ENCODE measurements at regions not wholly inside any gene's neighbourhood (a gene's known extent, or its start where the extent isn't known, plus 50 kb on each side); places are given as distances from the start of the nearest gene placed in this dataset.

DNA sequence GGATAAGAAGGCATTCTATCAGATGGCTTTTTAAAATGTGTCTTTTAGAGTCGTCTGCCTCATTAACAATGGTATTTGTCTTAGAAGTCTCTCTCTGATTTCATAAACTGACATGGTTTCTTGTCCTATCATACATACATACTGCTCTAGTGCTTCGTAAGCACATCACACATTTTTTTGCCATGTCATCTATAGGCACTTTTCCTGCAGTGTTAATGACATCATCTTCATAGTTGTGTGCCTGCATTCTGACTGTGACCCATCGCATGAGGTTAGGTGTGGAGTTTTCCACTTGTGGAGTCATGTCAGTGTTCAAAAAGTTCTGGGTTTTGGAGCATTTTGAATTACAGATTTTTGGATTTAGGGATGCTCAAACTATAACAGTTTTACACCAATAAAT, 361.6 kb upstream of the SPOCK3 start:
- Mint-ChIP-seq H3K9me3 (peaks cover 0 to 17% (median 3%) of the 10 kb centered on the region in 5 donors), H3K4me1 (no peaks in the 10 kb centered on the region), H3K4me3 (no peak overlapping the region), H3K27ac (no peak overlapping the region), H3K36me3 (no peaks in the 10 kb centered on the region), H3K27me3 (no peaks in the 10 kb centered on the region)
- no peaks in the 10 kb centered on the region for H3K27me3 ChIP-seq (ENCODE audit: insufficient read depth, low read length, poor library complexity, severe bottlenecking)
- no peaks in the 10 kb centered on the region for H3K36me3 ChIP-seq (ENCODE audit: insufficient read depth, low read length)
- H3K27ac ChIP-seq (ENCODE audit: low read depth, low read length) = no peak overlapping the region
- no peaks in the 10 kb centered on the region for H3K4me1 ChIP-seq (ENCODE audit: insufficient read depth, low read length)
- H3K9me3 ChIP-seq (ENCODE audit: low read length) = no peaks in the 10 kb centered on the region
- ChIA-PET POLR2A (no interaction called here), CTCF (no interaction called here)
- no peak for DNase-seq
- no peak overlapping the region for H3K4me3 ChIP-seq (ENCODE audit: low read length)

DNA sequence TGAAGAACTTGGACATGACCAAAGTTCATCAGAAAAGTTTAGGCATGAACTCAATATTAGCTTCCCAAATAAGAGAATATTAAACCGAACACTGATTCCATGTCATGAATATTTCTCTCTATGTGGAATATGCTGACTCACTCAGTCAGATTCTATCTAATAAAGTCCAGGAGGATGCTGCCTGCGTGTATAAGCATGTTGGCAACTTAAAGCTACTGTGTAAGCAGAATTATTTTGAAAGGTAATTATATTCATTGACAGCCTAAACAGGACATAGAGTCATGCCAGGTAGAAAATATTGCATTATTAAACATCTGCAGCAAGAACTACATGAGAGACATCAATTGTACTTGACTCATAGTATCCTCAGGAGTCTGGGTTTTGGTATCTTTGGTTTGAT, 367.9 kb upstream of the SPOCK3 start:
- Mint-ChIP-seq H3K4me1 (no peaks in the 10 kb centered on the region), H3K4me3 (no peak overlapping the region), H3K27ac (no peak overlapping the region), H3K36me3 (no peaks in the 10 kb centered on the region), H3K9me3 (peaks cover 0 to 12% (median 3%) of the 10 kb centered on the region in 5 donors), H3K27me3 (no peaks in the 10 kb centered on the region)
- no peaks in the 10 kb centered on the region for H3K9me3 ChIP-seq (ENCODE audit: low read length)
- no peak for DNase-seq
- ChIA-PET POLR2A (no interaction called here), CTCF (no interaction called here)
- H3K27me3 ChIP-seq (ENCODE audit: insufficient read depth, low read length, poor library complexity, severe bottlenecking) = no peaks in the 10 kb centered on the region
- H3K27ac ChIP-seq (ENCODE audit: low read depth, low read length) = no peak overlapping the region
- H3K4me3 ChIP-seq (ENCODE audit: low read length) = no peak overlapping the region
- no peaks in the 10 kb centered on the region for H3K36me3 ChIP-seq (ENCODE audit: insufficient read depth, low read length)
- H3K4me1 ChIP-seq (ENCODE audit: insufficient read depth, low read length) = no peaks in the 10 kb centered on the region

DNA sequence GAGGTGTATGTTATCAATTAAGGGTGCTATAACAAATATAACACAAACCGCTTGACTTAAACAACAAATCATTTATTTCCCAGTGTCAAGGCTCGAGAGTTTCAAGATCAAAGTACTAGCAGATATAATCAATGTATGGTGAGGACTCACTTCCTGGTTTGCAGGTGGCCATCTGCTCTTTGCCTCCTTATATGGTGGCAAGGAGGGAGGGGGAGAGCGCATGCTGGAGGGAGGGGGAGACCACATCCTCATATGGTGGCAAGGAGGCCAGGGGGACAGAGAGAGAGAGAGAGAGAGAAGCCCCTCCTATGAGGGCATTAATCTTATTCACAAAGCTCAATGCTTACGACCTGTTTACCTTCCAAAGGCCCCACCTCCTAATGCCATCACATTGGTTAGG, 372.3 kb upstream of the SPOCK3 start:
- CTCF ChIA-PET = no interaction called here
- no peak overlapping the region for H3K4me3 ChIP-seq (ENCODE audit: low read length)
- DNase-seq = no peak
- no peaks in the 10 kb centered on the region for H3K4me1 Mint-ChIP-seq
- H3K4me3 Mint-ChIP-seq = no peak overlapping the region
- H3K9me3 ChIP-seq (ENCODE audit: low read length) = no peaks in the 10 kb centered on the region
- no peaks in the 10 kb centered on the region for H3K27me3 ChIP-seq (ENCODE audit: insufficient read depth, low read length, poor library complexity, severe bottlenecking)
- H3K36me3 Mint-ChIP-seq = no peaks in the 10 kb centered on the region
- peaks cover 0 to 1% of the 10 kb centered on the region in 2 donors for H3K27me3 Mint-ChIP-seq
- H3K36me3 ChIP-seq (ENCODE audit: insufficient read depth, low read length) = no peaks in the 10 kb centered on the region
- no peak overlapping the region for H3K27ac ChIP-seq (ENCODE audit: low read depth, low read length)
- POLR2A ChIA-PET = no interaction called here
- no peaks in the 10 kb centered on the region for H3K4me1 ChIP-seq (ENCODE audit: insufficient read depth, low read length)
- H3K27ac Mint-ChIP-seq = no peak overlapping the region
- peaks cover 0 to 9% (median 7%) of the 10 kb centered on the region in 5 donors for H3K9me3 Mint-ChIP-seq

DNA sequence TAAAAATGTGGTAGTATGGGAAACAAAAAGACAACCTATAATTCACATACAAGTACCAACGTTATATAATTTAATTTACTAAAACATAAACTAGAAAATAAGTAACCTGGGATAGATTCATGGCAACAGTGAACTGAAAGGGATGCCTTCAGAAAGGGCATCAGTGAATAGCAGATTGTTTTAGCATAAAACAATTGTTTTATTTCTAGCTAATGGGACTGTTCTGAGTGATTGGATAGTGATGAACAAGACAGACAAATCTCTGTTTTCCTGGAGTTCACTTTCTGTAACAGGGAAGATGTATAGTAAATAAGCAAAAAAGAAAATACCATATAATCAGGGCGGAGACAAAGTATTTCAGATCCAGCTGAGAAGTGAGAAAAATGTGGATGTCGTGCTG, 379.1 kb upstream of the SPOCK3 start:
- DNase-seq = no peak
- Mint-ChIP-seq H3K9me3 (peaks cover 2 to 15% (median 6%) of the 10 kb centered on the region in 5 donors), H3K27me3 (peaks cover 0 to 1% of the 10 kb centered on the region in 2 donors), H3K4me1 (no peaks in the 10 kb centered on the region), H3K4me3 (no peak overlapping the region), H3K36me3 (no peaks in the 10 kb centered on the region), H3K27ac (no peak overlapping the region)
- no peak overlapping the region for H3K27ac ChIP-seq (ENCODE audit: low read depth, low read length)
- ChIA-PET CTCF (no interaction called here), POLR2A (no interaction called here)
- H3K27me3 ChIP-seq (ENCODE audit: insufficient read depth, low read length, poor library complexity, severe bottlenecking) = no peaks in the 10 kb centered on the region
- no peak overlapping the region for H3K4me3 ChIP-seq (ENCODE audit: low read length)
- no peaks in the 10 kb centered on the region for H3K4me1 ChIP-seq (ENCODE audit: insufficient read depth, low read length)
- H3K9me3 ChIP-seq (ENCODE audit: low read length) = no peaks in the 10 kb centered on the region
- no peaks in the 10 kb centered on the region for H3K36me3 ChIP-seq (ENCODE audit: insufficient read depth, low read length)

DNA sequence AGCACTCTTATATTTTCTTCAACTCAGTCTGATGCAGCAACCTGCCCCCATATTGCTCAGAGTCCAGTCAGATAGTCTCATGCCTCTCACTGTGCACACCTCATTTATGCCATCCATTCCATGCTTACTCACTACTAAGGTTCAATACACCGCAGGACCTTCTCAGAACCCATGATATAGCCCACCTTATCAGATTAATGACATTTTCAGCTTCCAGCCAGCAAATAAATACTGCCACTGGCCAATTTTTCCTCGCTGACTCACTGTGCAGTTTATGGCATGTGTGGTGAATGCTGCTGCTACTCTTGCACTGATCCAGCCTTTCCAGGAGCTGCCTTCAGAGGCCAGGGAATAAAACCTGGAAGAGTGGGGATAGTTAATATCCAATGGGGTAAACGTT, 380.6 kb upstream of the SPOCK3 start:
- Histone ChIP-seq H3K27me3 (ENCODE audit: insufficient read depth, low read length, poor library complexity, severe bottlenecking) (no peaks in the 10 kb centered on the region), H3K27ac (ENCODE audit: low read depth, low read length) (no peak overlapping the region), H3K4me3 (ENCODE audit: low read length) (no peak overlapping the region), H3K36me3 (ENCODE audit: insufficient read depth, low read length) (no peaks in the 10 kb centered on the region), H3K4me1 (ENCODE audit: insufficient read depth, low read length) (no peaks in the 10 kb centered on the region), H3K9me3 (ENCODE audit: low read length) (no peaks in the 10 kb centered on the region)
- DNase-seq = no peak
- H3K4me1 Mint-ChIP-seq = no peaks in the 10 kb centered on the region
- no peaks in the 10 kb centered on the region for H3K36me3 Mint-ChIP-seq
- ChIA-PET POLR2A (no interaction called here), CTCF (no interaction called here)
- peaks cover 3 to 21% (median 6%) of the 10 kb centered on the region in 5 donors for H3K9me3 Mint-ChIP-seq
- no peaks in the 10 kb centered on the region for H3K27me3 Mint-ChIP-seq
- H3K27ac Mint-ChIP-seq = no peak overlapping the region
- H3K4me3 Mint-ChIP-seq = no peak overlapping the region

DNA sequence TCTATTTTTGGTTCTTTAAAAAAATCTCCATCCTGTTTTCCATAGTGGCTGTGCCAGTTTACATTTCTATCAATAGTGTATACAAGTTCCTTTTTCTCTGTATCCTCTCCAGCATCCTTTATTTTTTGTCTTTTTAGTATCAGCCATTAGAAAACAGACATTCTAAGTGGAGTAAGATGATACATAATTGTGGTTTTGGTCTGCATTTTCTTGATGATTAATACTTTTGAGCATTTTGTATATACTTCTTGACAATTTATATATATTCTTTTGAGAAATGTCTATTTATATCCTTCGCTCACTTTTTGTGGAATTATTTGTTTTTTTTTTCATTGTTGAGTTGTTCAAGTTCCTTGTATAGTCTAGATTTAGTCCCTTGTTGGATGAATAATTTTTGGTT, 382.2 kb upstream of the SPOCK3 start:
- Mint-ChIP-seq H3K27me3 (no peaks in the 10 kb centered on the region), H3K4me1 (no peaks in the 10 kb centered on the region), H3K36me3 (no peaks in the 10 kb centered on the region), H3K9me3 (peaks cover 2 to 16% (median 5%) of the 10 kb centered on the region in 5 donors), H3K4me3 (no peak overlapping the region), H3K27ac (no peak overlapping the region)
- DNase-seq = no peak
- CTCF ChIA-PET = no interaction called here
- Histone ChIP-seq H3K4me1 (ENCODE audit: insufficient read depth, low read length) (no peaks in the 10 kb centered on the region), H3K4me3 (ENCODE audit: low read length) (no peak overlapping the region), H3K27me3 (ENCODE audit: insufficient read depth, low read length, poor library complexity, severe bottlenecking) (no peaks in the 10 kb centered on the region), H3K27ac (ENCODE audit: low read depth, low read length) (no peak overlapping the region), H3K9me3 (ENCODE audit: low read length) (no peaks in the 10 kb centered on the region), H3K36me3 (ENCODE audit: insufficient read depth, low read length) (no peaks in the 10 kb centered on the region)
- POLR2A ChIA-PET = no interaction called here

DNA sequence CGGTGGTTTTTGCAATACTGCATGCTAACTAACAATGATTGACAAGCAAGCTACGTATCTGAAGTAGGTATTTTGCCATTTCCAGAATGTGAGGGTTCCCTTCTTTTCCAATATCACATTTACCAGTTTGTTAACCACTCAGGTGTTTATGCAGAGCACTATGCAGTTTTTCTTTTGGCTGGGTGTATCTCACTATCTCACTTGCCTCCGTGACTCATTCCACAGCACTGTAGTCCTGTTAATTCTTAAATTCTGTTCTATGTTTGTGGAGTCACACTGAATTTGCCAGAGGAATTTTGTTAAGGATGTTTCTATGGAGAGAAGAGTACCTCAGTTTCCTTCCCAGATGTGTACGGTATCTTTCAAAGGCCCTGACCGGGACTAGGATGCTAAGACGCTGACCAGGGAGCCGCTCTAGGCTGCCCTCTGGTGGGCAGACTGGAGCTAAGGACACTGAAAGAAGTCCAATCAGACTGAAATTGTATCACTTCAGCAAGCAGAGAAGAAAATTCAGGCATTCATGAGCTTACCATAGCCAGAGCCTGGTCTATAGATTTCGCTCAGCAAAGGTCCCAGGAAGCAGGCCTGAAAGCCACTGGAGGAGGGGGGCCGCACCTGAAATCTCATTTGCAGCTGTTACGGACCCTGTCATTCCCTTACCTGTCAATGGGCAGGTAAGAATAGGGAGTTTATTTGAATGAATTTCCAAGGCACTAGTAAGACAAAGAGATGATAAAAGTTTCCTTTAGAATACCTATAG, 388.4 kb upstream of the SPOCK3 start:
- DNase-seq = no peak
- Histone ChIP-seq H3K27me3 (ENCODE audit: insufficient read depth, low read length, poor library complexity, severe bottlenecking) (no peaks in the 10 kb centered on the region), H3K36me3 (ENCODE audit: insufficient read depth, low read length) (no peaks in the 10 kb centered on the region), H3K4me1 (ENCODE audit: insufficient read depth, low read length) (no peaks in the 10 kb centered on the region), H3K4me3 (ENCODE audit: low read length) (no peak overlapping the region), H3K9me3 (ENCODE audit: low read length) (no peaks in the 10 kb centered on the region), H3K27ac (ENCODE audit: low read depth, low read length) (no peak overlapping the region)
- Mint-ChIP-seq H3K4me1 (no peaks in the 10 kb centered on the region), H3K4me3 (no peak overlapping the region), H3K36me3 (no peaks in the 10 kb centered on the region), H3K27me3 (no peaks in the 10 kb centered on the region), H3K27ac (no peak overlapping the region), H3K9me3 (peaks cover 0 to 16% (median 3%) of the 10 kb centered on the region in 5 donors)
- POLR2A ChIA-PET = no interaction called here
- CTCF ChIA-PET = no interaction called here

DNA sequence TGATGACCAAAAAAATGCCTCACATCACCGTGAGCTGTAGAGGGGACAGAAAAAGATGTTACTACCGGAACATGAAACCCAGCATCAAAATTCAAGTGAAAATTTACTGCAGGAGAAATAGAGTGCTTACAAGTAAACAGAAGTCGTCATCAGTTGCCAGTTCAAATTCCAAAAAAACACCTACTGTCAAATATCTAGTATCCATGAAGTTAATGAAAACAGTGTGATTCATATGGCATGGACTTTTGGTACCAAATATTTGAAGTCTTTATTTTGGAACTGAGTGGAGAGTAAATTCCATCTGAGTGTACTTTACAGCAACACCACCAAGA, 388.9 kb upstream of the SPOCK3 start:
- Mint-ChIP-seq H3K27me3 (no peaks in the 10 kb centered on the region), H3K27ac (no peak overlapping the region), H3K36me3 (no peaks in the 10 kb centered on the region)

DNA sequence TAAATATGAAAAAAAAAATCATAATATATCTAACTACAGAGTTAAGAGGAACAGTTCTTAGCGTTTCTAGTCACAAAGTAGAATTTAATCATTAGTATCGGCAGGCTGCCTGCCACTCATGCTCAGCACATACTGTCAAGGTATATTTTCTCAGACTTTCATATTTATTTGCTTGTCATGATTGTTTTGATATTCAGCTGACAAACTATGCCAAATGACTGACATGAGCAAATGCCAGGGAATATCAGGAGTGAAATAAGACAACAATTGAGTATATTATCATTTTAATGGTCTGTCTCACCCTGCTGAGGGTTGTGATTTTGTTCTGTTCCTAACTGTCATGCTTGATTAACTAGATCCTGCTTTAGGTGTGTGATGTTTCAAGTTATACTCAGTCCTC, 395.0 kb upstream of the SPOCK3 start:
- ChIA-PET POLR2A (no interaction called here), CTCF (no interaction called here)
- Mint-ChIP-seq H3K27ac (no peak overlapping the region), H3K4me1 (no peaks in the 10 kb centered on the region), H3K36me3 (no peaks in the 10 kb centered on the region), H3K27me3 (no peaks in the 10 kb centered on the region), H3K9me3 (peaks cover 11 to 24% (median 16%) of the 10 kb centered on the region in 5 donors), H3K4me3 (no peak overlapping the region)
- Histone ChIP-seq H3K27ac (ENCODE audit: low read depth, low read length) (no peak overlapping the region), H3K27me3 (ENCODE audit: insufficient read depth, low read length, poor library complexity, severe bottlenecking) (no peaks in the 10 kb centered on the region), H3K4me3 (ENCODE audit: low read length) (no peak overlapping the region), H3K4me1 (ENCODE audit: insufficient read depth, low read length) (no peaks in the 10 kb centered on the region), H3K36me3 (ENCODE audit: insufficient read depth, low read length) (no peaks in the 10 kb centered on the region), H3K9me3 (ENCODE audit: low read length) (no peaks in the 10 kb centered on the region)
- no peak for DNase-seq

More for the DNA sequence above, 388.9 kb upstream of the SPOCK3 start:
- H3K9me3 ChIP-seq (ENCODE audit: low read length) = no peaks in the 10 kb centered on the region
- H3K27ac ChIP-seq (ENCODE audit: low read depth, low read length) = no peak overlapping the region
- H3K36me3 ChIP-seq (ENCODE audit: insufficient read depth, low read length) = no peaks in the 10 kb centered on the region
- H3K4me3 Mint-ChIP-seq = no peak overlapping the region
- peaks cover 0 to 10% (median 3%) of the 10 kb centered on the region in 5 donors for H3K9me3 Mint-ChIP-seq
- H3K4me1 ChIP-seq (ENCODE audit: insufficient read depth, low read length) = no peaks in the 10 kb centered on the region
- no peak overlapping the region for H3K4me3 ChIP-seq (ENCODE audit: low read length)
- POLR2A ChIA-PET = no interaction called here
- CTCF ChIA-PET = no interaction called here
- H3K27me3 ChIP-seq (ENCODE audit: insufficient read depth, low read length, poor library complexity, severe bottlenecking) = no peaks in the 10 kb centered on the region
- DNase-seq = no peak
- H3K4me1 Mint-ChIP-seq = no peaks in the 10 kb centered on the region
